Transverse colon (tissue), 4 donors: ENCODE measurements at regions not wholly inside any gene's neighbourhood (a gene's known extent, or its start where the extent isn't known, plus 50 kb on each side); places are given as distances from the start of the nearest gene placed in this dataset.

Experiments used
- DNase-seq: peaks from one replicate; pipeline ENCODE4 v3.0.0-alpha.2; 2019
- H3K27ac ChIP-seq, 4 donors: fragments of 200-600 bp; sonication (generic); 2 replicates each; pipeline ENCODE4 v1.5.1; 2016 to 2018; ENCODE audit warnings: inconsistent platforms in 4 of 4
- H3K27me3 ChIP-seq: fragments of 200-600 bp; sonication (generic); 2 replicates; pipeline ENCODE4 v1.5.1; 2017; ENCODE audit warnings: inconsistent platforms
- H3K36me3 ChIP-seq, 4 donors: fragments of 200-600 bp; sonication (generic); 2 replicates each; pipeline ENCODE4 v1.5.1; 2017 to 2019; ENCODE audit warnings: inconsistent platforms in 4 of 4
- H3K4me1 ChIP-seq, 4 donors: fragments of 200-600 bp; sonication (generic); 2 replicates each; pipeline ENCODE4 v1.5.1; 2017 to 2020; ENCODE audit warnings: inconsistent platforms in 4 of 4
- H3K4me3 ChIP-seq, 4 donors: fragments of 200-600 bp; sonication (generic); 1 replicate in 1 of 4; 2 replicates in 3 of 4; pipeline versions ENCODE4 v1.5.1 to v1.6.1; 2017 to 2019; ENCODE audit warnings: inconsistent platforms in 4 of 4
- H3K9me3 ChIP-seq, 2 donors: fragments of 200-600 bp; sonication (generic); 2 replicates each; pipeline ENCODE4 v1.5.1; 2017 to 2019; ENCODE audit warnings: inconsistent platforms in 2 of 2
- EP300 ChIP-seq: sonication (generic); formaldehyde crosslinking; IDR thresholded peaks from one replicate; pipeline ENCODE4 v1.6.1; 2017; ENCODE audit warnings: antibody characterized with exemption, low read depth
- POLR2A ChIP-seq: fragments of 450-650 bp; IDR thresholded peaks from one replicate; pipeline ENCODE4 v1.6.1; 2016; ENCODE audit warnings: antibody characterized with exemption, mild to moderate bottlenecking, moderate library complexity
- POLR2AphosphoS5 ChIP-seq, 3 donors: sonication (generic); formaldehyde crosslinking; IDR thresholded peaks; one replicate each; pipeline ENCODE4 v1.6.1; 2016; ENCODE audit warnings: antibody characterized with exemption in 3 of 3
- WGBS, 2 donors: methylation state at CpG; one replicate each; pipeline ENCODE4 v1.1.5; 2018; ENCODE audit warnings: low coverage in 1 of 2; 5-methylcytosine and 5-hydroxymethylcytosine counted together
- in situ Hi-C, 4 donors: fragments of 200-750 bp; cut with MboI; loops; one replicate each; pipeline versions ENCODE4 v1.15.0 to v1.15.1; 2017; ENCODE audit warnings: low sequenced_read_pairs in 3 of 4, low pct_ligation_motif_present in 1 of 4, low pct_unique_long_range_greater_than_20kb in 1 of 4
- intact Hi-C: fragments of 100-400 bp; cut with DNase I; formaldehyde crosslinking; loops from one replicate; pipeline ENCODE4 v1.15.1; 2023; ENCODE audit warnings: low total_unique reads
- TF ChIP-seq, protein P1 (sequence below), 5 experiments: fragments of 200-600 bp in 3 of 5; fragments of 450-650 bp in 2 of 5; sonication (generic) in 3 of 5; IDR thresholded peaks; 1 replicate in 2 of 5; 2 replicates in 3 of 5; pipeline ENCODE4 v1.5.1; 2016 to 2017; ENCODE audit warnings: antibody characterized with exemption in 5 of 5, inconsistent platforms in 3 of 5, mild to moderate bottlenecking in 2 of 5, moderate library complexity in 1 of 5

DNA sequence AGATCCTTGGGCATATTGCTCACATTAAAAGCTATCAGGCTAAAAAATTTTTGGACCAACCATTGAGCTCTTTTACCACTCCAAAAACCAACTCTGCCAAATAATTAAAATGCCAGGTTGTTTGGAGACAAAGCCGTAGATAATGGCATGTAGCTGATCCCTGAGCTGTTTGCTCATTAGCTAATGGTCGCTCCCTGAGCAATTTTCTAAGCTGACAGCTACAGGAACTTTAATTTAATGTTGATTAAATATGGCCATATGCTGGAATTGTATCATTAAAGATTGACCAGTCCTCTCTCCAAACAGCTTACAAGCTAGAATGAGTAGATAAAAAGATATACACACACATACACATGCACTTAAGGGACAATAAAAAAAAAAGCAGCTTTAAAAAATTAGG, 216.2 kb upstream of the ARHGAP20 start:
- in situ Hi-C loops (no loop called here), intact Hi-C loops (no loop called here)
- H3K27ac ChIP-seq = no peak overlapping the region
- H3K4me3 ChIP-seq = no peak overlapping the region
- no peaks in the 10 kb centered on the region for H3K9me3 ChIP-seq
- no peaks in the 10 kb centered on the region for H3K36me3 ChIP-seq
- no peak for DNase-seq
- no peaks in the 10 kb centered on the region for H3K4me1 ChIP-seq
- TF ChIP-seq EP300 (no peak), POLR2A (no peak), POLR2AphosphoS5 (IDR thresholded peaks at IDR 0.05) (no peak)
- TF ChIP-seq, protein P1, sequence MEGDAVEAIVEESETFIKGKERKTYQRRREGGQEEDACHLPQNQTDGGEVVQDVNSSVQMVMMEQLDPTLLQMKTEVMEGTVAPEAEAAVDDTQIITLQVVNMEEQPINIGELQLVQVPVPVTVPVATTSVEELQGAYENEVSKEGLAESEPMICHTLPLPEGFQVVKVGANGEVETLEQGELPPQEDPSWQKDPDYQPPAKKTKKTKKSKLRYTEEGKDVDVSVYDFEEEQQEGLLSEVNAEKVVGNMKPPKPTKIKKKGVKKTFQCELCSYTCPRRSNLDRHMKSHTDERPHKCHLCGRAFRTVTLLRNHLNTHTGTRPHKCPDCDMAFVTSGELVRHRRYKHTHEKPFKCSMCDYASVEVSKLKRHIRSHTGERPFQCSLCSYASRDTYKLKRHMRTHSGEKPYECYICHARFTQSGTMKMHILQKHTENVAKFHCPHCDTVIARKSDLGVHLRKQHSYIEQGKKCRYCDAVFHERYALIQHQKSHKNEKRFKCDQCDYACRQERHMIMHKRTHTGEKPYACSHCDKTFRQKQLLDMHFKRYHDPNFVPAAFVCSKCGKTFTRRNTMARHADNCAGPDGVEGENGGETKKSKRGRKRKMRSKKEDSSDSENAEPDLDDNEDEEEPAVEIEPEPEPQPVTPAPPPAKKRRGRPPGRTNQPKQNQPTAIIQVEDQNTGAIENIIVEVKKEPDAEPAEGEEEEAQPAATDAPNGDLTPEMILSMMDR (IDR thresholded peaks at IDR 0.05) = no peak
- H3K27me3 ChIP-seq = no peaks in the 10 kb centered on the region
- 80% methylated on average over 2 of the region's 2 CpGs; no CpG with 5 or more reads in 1 of the 2 donors for WGBS, 2 donors

DNA sequence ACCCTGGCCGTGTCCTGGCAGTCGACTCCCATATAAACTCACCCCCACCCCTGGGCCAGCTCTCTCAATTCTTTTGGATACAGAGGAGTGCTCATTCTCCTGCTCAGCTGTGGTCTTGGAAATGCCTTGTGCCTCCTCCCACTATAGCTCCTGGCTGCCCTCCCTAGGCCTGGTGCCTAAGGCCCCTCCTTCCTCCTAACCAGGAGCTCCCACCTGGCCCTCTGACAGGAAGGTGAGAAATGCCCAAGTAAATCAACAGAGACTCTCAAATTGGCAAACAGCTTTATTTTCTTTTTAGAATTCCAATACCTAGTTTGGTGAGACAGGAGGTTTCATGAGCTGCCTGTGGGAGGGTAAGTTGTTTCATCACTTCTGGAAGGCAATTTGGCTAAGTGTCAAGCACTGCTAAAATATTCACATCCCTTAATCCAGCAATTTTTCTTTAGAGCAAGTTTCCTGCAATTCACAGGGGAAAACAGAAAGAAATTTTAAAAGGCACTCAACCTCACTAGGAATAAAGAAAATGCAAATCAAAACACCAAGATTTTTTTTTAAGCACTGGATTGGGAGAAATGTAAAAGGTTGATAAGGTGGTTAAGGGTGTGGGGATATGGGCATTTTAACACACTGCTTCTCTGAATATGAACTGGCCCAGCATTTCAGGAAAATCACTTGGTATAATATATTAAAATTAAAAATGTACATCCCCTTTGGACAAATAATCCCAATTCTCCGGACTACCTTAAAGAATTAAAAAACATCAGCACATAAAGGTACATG, 209.7 kb upstream of the ARHGAP20 start:
- H3K4me3 ChIP-seq = no peak overlapping the region
- 83 to 94% methylated on average over 1 to 3 of the region's 3 CpGs for WGBS, 2 donors
- no peak for DNase-seq
- H3K4me1 ChIP-seq = no peaks in the 10 kb centered on the region
- H3K36me3 ChIP-seq = no peaks in the 10 kb centered on the region
- peak overlapping the region in 1 of 4 donors; percentile 13 for H3K27ac ChIP-seq
- no peak for TF ChIP-seq POLR2A
- TF ChIP-seq, protein P1 (IDR thresholded peaks at IDR 0.05) = no peak
- TF ChIP-seq POLR2AphosphoS5 (IDR thresholded peaks at IDR 0.05) = no peak
- no peak for TF ChIP-seq EP300
- in situ Hi-C loops = no loop called here
- H3K9me3 ChIP-seq = no peaks in the 10 kb centered on the region
- no peaks in the 10 kb centered on the region for H3K27me3 ChIP-seq
- intact Hi-C loops = no loop called here

DNA sequence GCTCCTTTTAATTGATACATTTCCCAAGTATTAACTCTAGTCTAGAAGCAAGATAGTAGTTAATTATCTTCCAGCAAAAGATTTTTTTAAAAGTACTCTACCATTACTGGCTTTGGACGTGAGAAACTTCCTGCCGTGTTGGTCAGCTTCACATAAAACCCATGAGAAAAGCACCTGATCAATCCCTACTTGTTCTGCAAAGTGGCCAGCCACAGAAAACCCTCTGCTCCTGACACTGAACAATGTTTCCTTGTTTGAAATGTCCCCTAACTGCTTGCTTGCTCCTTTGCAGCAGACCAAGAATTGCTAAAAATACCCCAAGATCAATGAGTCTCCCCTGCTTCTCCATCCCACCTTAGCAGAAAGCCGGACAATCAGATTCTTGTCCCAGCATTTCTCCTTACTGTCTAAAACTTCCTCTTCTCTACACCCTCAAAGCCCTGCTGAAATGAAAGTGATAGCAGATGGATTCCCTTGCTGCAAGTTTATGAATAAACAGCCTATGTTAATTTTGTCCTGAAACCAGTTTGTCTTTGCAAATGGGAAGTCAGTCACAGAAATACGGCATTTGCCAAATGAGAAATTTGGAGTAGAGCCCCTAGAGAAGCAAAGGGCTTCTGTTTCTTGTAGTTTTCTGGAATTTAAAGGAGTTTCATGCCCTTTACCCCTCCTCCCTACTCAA, 207.1 kb upstream of the ARHGAP20 start:
- Histone ChIP-seq H3K4me3 (no peak overlapping the region), H3K27ac (no peak overlapping the region), H3K36me3 (no peaks in the 10 kb centered on the region), H3K9me3 (no peaks in the 10 kb centered on the region), H3K27me3 (no peaks in the 10 kb centered on the region), H3K4me1 (no peaks in the 10 kb centered on the region)
- TF ChIP-seq EP300 = no peak
- TF ChIP-seq, protein P1 (IDR thresholded peaks at IDR 0.05) = no peak
- no peak for TF ChIP-seq POLR2A
- TF ChIP-seq POLR2AphosphoS5 (IDR thresholded peaks at IDR 0.05) = no peak
- WGBS, 2 donors = 52 to 59% methylated on average over 3 to 4 of the region's 4 CpGs
- intact Hi-C loops = no loop called here
- in situ Hi-C loops = no loop called here
- DNase-seq = no peak

DNA sequence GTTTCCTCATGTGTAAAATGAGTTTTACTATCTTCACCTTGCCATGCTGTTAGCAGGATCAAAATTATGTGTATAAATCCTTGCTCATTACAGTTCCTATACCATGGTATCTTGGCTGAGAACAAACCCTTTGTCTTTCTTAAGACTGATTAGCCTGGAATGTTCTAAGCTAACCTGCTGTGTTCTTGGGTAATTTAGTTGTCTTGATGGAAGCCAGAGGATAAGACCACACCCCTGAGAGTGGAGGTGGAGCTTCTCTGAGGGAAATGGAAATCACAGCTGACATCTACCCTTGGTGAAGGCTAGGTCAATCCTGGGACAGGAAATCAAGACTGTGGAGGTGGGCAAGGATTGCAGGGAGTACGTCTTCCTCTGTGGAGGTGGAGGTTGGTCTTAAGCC, 206.1 kb upstream of the ARHGAP20 start:
- DNase-seq = no peak
- H3K36me3 ChIP-seq = no peaks in the 10 kb centered on the region
- WGBS, 2 donors = 83% methylated on average over 1 of the region's 1 CpG; no CpG with 5 or more reads in 1 of the 2 donors
- H3K27ac ChIP-seq = no peak overlapping the region
- TF ChIP-seq POLR2AphosphoS5 (IDR thresholded peaks at IDR 0.05) (no peak), EP300 (no peak)
- H3K4me3 ChIP-seq = no peak overlapping the region
- intact Hi-C loops (no loop called here), in situ Hi-C loops (no loop called here)
- H3K27me3 ChIP-seq = no peaks in the 10 kb centered on the region
- H3K9me3 ChIP-seq = no peaks in the 10 kb centered on the region
- no peaks in the 10 kb centered on the region for H3K4me1 ChIP-seq
